HG02973 (cell line): ENCODE measurements at regions not wholly inside any gene's neighbourhood (a gene's known extent, or its start where the extent isn't known, plus 50 kb on each side); places are given as distances from the start of the nearest gene placed in this dataset.
"Not testable (repeated sequence)": the region's sequence is repeated elsewhere in the genome, so short reads cannot be mapped to it uniquely, and the experiment has no call there.

Experiments used
- ATAC-seq: cut with Tn5 transposase; IDR thresholded peaks from one replicate; pipeline ENCODE4 v1.9.1; 2021; ENCODE audit warnings: moderate library complexity; ENCODE audit not compliant: unreplicated experiment

GRCh38 chr13:83162493-83162892 lies 719.8 kb downstream of the SLITRK1 start:
- no peak for ATAC-seq

- no peak for ATAC-seq
Observed at GRCh38 chr13:83153848-83154247, 728.4 kb downstream of the SLITRK1 start.

DNA sequence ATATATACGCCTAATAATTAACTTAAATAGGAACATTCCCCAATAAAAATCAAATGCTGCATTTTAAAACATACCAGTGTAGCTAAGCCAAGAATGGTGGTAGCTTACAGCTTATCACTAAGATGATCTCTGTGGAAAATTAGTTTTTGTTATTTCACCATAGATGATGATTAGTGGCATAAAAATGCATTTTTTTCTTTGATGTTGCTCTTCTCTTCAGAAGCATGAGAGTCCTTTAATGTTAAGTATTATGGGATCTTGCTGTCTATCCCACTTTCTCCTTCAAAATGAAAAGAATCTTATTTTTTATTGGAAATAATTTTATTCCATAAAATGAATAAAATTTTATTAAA lies 731.0 kb downstream of the SLITRK1 start:
- no peak for ATAC-seq

DNA sequence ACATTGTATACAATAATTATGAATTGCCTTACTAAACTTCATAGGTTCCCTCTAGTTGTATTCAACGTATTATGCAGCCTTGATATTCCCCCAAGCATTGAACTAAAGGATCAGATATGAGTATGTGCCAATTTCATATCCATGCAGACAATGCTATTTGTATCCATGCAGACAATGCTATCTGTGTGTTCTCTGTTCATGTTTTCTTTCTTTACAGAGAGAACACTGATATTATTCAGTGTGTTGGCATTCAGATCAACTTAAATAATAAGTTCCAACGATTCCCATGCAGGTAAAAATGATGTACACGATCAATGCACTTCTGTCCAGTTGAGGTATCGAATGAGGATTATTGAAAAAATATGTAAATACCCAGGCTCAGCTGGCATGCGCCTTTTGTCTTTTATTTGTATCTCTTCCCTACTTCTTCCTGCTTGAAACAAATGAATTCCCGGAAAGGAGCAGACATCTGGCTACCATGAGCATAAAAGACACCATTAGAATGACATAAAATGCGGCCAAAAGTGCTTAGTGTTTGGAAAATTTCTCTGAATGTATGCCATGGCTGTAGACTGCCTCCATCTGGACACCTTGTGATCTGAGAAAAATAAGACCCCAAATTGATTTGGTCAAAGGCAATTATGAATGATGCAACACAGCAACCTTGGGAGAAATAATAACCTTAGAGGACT lies 731.5 kb downstream of the SLITRK1 start:
- no peak for ATAC-seq

- no peak for ATAC-seq
Observed at GRCh38 chr13:83136660-83137059, 745.6 kb downstream of the SLITRK1 start.

GRCh38 chr13:83125791-83126190 lies 756.5 kb downstream of the SLITRK1 start:
- no peak for ATAC-seq

GRCh38 chr13:83121896-83122295 lies 760.4 kb downstream of the SLITRK1 start:
- ATAC-seq = no peak

DNA sequence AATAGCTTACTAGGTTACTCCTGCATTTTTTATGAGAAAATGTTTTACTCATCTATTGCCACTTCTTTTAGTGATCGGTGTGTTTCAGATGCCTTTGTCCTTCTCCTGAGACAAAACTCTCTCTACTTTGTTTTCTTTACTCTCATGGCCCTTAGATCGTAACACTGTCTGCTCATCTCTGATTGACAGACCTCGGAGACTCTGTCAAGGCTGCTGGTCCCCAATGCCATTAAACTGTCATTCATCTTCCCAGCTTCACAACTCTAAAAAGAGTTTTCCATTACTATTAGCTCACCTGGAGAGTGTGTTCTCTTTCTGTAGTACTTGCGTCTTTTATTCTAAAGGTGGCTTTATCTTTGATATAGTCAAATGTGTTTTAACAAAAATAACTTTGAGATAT lies 765.2 kb downstream of the SLITRK1 start:
- ATAC-seq = no peak

- not testable (repeated sequence) for ATAC-seq
Observed at GRCh38 chr13:83101574-83102247, 780.6 kb downstream of the SLITRK1 start.

- ATAC-seq = no peak
Observed at GRCh38 chr13:83100237-83100636, 782.0 kb downstream of the SLITRK1 start.

DNA sequence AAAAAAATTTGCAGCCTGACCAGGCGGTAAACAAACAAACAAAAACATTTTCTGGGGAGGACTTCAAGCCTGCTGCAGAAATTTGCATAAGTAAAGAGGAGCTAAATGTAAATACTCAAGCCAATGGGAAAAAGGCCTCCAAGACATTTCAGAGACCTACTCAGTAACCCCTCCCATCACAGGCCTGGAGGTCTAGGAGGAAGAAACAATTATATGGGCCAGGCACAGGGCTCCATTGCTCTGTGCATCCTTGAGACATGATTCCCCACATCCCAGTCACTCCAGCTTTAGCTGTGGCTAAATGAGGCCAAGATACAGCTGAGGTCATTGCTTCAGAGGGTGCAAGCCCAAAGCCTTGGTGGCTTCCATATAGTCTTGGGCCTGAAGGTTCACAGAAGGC lies 793.4 kb downstream of the SLITRK1 start:
- no peak for ATAC-seq

DNA sequence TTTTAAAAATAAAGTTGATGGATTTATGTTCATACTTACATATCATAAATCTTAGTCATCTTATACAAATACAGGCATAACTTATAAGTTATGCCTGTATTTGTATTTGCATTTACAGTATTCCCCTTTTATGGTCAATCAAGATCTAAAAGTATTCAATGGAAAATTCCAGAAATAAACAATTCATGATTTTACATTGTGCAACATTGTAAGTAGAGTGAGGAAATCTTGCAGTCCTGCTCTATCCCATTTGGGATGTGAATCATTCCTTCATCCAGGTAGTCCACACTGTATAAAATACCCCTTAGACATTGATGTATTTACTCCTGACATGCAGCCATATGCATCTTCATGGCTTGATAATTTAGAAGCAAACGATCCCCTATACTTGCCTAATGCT lies 795.3 kb downstream of the SLITRK1 start:
- no peak for ATAC-seq

DNA sequence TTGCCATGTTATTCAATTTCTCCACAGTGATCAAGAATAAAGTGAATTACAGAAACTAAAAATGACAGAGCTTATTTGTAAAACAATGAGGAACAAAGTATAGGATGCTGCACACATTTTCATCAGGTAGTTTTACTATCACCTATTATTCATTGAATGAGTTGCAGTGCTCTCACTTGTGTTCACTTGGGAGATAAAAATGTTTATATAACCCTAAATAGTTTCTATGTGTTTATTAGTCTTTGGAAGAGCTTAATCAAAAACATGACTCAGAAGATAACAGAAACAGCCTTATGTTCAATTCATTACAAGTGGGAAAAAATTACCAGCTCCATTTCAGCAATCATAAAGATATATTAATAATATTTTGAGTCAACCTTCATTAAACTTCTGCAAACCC lies 796.2 kb downstream of the SLITRK1 start:
- ATAC-seq = no peak

DNA sequence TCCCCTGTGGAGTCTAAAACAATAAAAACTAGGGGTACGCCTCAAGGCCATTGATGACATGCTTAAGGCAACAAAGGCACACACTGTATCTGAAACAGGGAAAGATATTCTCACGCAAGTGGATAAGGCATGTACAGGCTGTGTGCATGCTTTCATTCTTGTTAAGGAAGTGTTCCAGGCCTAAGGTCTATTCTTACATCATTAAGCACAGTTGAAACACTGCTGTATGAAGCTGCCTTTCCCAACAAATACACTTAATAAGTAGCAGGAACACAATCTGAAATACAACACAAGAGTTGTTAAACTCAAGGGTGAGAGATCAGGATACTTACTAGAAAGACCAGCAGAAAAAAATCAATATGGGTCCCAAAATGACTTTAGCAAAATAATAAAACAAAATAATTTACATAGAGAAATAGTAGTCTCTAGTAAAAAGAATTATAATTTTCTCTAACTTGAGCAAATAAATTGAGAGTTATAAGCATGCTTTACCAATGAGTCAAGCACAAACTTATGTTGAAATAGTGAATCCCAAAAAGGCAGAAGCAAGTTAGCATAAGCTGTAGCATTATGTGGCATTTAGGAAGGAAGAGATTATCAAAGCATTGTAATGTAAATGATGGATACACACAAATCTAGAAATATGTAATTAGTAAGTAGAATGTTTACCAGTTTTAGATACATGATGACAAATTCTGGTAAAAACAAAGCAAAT lies 796.9 kb downstream of the SLITRK1 start:
- ATAC-seq = no peak

DNA sequence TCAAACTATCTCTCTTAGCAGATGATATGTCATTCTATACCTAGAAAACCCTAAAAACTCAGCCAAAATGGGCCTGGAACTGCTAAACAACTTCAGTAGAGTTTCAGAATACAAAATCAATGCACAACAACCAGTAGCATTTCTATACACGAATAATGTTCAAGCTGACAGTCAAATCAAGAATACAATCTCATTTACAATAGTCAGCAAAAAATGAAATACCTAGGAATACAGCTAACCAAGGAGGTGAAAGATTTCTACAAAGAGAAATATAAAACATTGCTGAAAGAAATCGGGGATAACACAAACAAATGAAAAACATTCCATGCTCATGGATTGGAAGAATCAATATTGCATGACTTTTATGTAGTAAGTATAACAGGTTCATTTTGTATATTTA lies 804.8 kb downstream of the SLITRK1 start:
- no peak for ATAC-seq

- ATAC-seq = not testable (repeated sequence)
Observed at GRCh38 chr13:83073930-83074329, 808.3 kb downstream of the SLITRK1 start.

GRCh38 chr13:83065108-83065507 lies 817.2 kb downstream of the SLITRK1 start:
- ATAC-seq = no peak

DNA sequence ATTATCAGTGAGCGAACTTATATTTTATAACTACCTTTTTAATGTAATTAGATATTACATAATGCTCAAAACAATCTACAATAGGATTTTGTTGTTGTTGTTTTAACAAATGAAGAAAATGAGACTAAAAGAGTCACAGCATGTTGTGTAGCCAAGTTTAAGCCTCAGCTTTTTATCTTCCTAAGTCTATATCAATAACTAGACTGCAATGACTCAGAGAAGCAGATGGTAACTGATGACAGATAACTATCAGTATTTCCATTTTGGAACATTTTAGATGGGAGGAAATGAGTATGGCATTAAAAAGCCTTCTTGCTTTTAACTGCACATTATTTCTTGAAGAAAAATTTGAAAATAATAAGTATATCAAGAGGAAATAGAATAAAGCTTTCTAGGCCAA lies 825.2 kb downstream of the SLITRK1 start:
- no peak for ATAC-seq

DNA sequence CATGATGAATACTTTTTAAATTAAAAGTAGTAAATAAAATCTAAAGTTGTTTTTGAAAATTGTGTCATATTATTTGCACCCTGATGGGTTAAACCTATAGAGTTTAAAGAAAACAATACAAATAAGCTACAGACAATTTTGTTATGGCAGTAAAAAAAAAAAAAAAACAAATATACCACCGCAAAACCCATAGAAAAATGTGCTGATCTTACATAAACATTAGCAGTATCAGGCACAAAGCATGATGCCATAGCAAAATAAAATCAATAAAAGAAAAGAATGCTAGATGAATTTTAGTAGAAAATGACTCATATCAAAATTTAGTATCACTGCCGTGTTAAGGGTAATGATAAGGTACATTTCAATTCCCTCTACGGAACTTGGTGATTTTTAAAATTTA lies 826.0 kb downstream of the SLITRK1 start:
- ATAC-seq = no peak

GRCh38 chr13:83048419-83048818 lies 833.9 kb downstream of the SLITRK1 start:
- no peak for ATAC-seq

DNA sequence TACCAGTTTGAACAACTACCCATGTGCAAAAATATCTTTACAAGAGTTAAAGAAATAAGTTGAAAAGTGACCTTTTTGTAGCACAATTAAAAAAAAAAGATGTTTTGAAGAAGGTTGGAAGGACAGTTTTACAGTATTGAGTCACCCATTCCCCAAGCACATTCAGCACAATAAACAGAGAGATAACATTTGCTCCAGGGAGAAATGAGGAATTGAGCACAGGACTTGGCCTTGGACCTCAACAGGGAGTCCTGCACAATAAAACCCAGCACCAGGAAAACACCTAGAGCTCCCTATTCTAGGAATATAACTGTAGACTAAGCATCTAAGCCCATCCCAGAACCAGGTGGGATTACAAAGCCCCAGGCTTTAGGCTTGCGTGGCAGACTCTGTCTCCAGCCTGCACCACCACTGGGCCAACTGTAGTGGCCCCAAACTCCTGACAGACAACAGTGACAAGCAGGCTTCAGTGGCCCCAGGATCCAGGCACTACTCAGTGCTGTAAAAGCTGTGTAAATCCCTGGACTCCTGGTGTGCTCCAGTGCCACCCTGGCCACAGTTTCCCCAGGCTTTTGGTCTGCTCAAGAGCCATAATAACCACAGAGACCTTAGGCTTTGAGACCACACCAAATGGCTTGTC lies 857.2 kb downstream of the SLITRK1 start:
- ATAC-seq = no peak

- ATAC-seq = no peak
Observed at GRCh38 chr13:83024232-83024631, 858.0 kb downstream of the SLITRK1 start.
